Superior temporal gyrus (tissue), 1 donor: ENCODE measurements at regions not wholly inside any gene's neighbourhood (a gene's known extent, or its start where the extent isn't known, plus 50 kb on each side); places are given as distances from the start of the nearest gene placed in this dataset.

Experiments used
- DNase-seq: peaks from one replicate; pipeline ENCODE4 v3.0.0-alpha.2; 2016; ENCODE audit errors: extremely low spot score

DNA sequence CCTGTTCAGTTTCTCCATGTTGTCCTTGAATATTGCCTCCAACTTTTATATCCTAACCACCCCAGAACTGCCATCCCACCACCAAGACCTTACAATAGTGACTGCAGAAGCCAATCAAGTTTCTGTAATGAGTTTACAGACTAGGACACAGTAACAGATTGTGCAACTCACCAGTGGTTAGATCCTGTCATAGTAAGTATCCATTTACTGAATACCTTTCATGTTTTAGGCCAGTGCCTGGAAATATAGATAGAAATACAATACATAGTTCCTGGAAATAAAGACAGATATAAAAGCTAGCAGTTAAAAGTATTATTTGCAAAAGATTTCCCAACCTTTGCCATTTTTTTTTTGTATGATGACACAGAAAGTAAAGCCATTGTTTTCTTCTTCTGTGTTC lies 471.8 kb upstream of the BTBD3 start:
- DNase-seq: no peak

DNA sequence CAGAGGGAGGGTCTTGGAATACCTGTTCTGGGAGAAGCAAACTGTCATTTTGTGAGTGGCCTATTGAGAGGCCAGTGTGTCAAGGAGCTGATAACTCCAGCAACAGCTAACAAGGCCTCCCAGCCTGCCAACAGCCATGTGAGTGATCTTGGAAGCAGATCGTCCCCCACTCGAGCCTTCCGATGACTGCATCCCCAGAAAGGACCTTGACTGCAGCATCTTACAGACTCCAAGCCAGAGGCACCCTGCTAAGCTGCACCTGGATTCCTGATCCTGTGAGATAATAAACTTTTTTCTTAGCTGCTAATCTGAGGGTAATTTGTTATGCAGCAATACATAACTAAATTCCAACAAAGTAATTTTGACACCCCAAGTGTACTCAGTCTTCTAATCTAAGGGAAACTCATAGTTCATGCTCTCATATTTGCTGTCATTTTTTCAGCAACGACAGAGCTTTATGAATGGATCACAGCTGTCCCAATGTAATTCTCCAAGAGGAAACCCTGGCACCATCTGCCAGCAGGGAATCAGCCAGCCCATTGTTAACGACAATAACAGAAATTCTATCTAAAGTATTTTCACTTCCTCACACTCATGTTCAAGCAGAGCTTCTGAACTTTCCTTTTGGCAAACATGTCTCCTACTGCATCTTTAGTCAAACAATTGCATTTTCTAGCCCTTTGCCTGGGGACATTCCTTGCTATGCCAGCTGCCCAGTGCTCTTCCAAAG lies 470.2 kb upstream of the BTBD3 start:
- no peak for DNase-seq

DNA sequence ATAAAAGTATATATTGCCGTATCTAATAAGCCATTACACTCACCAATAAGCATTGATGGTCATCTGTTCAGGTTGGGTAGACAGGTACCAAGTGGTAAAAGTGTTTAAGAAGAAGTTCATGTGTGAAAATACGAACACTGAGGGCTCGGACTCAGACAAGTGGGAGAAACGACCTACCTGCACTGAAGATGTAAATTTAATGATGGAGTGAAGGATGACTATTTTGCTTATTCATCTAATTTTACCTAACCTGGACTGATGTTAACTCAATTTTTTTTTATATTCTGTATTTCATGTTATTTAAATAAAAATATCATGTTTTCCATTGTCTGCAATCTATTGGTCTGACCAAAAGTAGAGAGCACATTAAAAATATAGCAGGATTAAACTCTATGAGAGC lies 469.1 kb upstream of the BTBD3 start:
- DNase-seq: no peak

DNA sequence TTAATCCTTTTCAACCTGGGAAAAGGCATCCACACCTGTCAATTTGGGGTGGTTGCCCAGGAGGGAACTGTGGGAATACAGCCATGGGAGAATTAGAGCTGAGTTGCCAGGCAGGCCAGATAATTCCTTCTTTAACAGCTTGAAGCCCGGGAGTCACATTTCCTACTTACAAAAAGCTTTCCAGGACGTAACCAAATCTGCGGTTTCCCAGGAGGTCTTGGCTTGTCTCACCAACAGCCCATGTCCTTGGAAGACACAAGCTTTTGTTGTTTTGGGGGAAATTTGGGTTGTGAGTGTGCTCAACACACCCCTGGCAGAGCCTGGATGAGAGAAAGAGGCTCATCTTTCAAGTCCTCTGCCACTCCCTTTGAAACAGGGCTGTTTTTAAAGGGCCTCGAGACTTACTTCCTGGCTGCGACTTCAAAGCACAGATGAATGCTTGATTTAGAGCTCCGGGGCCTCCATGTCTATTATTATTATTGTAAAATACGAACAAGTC lies 465.9 kb upstream of the BTBD3 start:
- no peak for DNase-seq

DNA sequence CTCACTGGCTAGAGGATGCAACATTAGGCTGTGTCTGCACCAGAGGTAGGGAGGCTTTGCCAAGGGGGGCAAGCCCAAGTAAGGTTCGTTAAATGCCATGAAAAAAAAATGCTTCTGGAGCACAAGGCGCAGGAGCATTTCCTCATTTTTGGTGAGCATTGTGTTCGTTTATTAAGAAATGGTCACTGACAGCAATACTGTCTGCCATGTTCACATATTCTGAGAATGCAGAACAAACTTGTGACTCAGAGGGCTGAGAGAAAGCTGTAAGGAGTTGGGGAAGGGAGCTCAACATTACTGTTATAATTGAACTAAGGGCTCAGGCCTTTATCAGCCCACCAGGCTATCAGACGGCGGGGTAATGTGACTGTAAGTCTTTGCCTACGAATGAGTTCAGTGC lies 465.4 kb upstream of the BTBD3 start:
- no peak for DNase-seq

DNA sequence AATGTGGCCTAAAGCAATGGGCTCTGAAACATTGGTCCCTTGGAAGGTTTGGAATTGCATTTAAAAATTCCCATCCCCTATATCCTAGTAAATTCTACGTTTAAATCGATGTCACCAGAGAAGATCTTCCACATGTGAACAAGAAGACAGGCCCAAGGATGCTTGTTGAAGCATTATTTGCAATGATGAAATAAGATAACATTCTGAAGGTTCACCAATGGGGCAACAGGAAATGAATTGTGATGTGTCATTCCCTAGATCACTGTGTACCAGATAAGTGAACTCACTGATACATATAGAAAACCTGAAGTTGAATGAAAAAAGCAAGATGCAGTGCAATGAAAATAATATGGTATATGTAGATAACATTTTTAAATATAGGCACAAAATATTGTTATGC lies 464.3 kb upstream of the BTBD3 start:
- DNase-seq: no peak

DNA sequence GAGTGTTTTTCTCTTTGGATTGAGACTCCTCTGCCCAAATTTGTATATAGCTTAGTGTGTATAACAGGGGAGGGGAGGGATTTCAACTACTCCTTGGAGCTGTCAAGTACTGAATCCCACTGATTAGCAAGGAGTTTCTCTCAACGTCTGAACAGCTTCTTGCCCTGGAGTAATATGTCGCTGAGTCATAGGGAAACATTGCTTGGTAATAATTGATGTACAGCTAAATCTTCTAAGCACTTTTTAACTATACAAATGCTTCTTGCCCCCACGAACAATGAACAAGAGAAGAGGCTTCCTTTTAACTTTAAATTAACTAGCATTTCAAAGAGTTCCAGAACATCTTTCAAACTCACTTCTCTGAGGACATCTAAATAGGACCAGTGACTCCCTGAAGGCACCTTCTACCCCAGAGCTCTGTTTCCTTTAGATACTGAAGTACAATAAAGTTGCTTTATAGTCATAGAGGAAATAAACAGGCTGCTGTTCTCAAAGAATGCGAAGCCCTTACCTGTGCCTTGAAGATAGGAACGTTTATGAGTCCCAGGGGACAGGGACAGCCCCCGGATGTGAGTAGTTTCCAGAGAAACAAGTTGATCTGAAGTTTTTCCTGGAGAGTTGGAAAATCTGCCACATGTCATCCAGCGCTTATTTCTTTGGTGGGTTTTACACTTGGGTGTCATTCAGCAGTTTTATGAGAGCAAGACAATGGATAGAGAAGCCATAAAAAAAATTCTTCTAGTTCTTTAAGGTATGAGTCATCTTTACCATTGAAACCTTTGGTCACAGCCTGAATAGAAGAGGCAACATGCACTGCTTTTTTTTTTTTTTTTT lies 462.5 kb upstream of the BTBD3 start:
- DNase-seq: no peak

DNA sequence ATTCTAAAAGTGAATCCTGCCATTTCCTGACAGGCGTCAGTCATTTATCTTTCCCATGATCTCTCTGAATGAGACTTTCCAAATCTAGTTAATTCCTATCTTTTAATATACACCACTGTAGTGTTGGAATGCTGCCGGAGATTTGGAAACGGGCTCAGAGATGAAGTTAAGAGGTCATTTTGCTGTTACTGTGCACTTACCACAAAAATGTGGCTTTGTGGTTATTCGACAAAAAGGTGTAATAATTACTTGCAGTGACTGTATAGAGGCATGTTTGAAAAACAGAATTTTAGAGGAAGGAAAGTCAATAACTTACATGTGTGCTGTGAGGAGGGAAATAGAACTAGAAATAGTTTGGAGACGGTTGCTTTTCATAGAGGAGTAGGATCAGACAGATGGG lies 460.2 kb upstream of the BTBD3 start:
- no peak for DNase-seq

DNA sequence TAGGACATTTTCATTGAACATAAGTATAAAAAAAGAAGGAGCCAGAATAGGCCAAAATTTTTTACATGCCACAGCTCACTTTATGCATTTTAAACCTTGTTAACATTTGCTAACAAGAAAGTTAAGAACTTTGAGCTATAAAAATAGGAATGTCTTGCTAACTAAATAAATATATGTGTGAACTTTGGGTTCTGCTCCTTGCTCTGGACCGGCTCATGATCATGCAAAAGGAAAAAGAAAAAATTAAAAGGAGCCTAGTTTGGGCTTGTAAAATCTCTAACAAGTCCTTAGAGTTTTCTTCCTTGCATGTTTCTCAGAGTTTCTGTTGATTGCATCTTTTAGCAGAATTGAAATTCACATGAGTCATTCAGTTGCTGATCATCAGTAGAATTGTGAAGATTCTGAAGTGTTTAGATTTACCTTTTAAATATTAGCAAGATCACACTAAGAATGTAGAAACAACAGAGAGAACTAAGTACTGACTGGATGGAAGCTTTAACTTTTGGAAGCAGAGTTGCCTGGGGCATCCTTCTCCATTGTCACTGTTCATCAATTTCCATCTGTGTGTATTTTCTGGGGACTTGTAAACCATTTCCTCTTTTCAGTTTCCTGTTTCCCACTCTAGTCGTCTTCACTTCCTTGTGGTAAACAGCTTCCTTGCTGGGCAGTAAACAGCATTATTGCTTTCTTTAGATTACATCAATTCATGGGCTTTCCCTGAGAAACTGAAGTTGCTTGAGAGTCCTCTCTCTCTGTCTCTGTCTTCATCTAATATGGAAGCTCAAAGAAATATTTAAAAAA lies 458.4 kb upstream of the BTBD3 start:
- no peak for DNase-seq

DNA sequence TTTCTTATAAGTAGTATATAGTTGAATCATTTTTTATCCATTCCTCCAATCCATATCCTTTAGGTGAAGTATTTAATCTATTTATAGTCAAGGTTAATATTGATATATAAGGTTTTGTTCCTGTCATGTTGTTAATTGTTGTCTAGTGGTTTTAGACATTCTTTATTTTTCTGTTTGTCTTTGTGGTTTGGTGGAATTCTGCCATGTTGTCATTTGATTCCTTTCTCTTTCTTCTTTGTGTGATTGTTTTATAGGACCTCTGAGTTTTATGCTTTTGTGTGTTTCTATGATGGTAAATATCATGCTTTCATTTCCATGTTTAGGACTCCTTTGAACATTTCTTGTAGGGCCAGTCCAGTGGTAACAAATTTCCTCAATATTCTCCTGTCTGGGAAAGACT lies 450.3 kb upstream of the BTBD3 start:
- no peak for DNase-seq

DNA sequence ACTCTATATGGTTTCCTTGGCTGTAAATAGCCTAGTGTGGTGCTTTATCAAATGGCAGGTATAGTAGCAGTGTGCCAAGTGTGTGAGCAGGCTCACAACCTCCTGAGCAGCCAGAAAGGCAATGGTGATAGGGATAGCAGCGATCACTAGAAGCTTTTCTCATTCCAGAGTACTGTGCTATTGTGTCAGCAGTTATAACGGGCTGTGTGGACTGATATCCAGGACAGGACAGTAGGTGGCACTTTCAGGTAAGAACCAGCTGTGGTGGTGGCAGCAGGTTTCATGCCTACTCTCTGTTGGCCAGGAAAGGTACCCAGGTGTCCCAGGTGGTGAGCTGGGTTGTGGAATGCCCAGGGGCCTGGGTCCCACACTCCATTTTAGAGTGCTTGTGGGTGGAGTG lies 448.8 kb upstream of the BTBD3 start:
- no peak for DNase-seq

DNA sequence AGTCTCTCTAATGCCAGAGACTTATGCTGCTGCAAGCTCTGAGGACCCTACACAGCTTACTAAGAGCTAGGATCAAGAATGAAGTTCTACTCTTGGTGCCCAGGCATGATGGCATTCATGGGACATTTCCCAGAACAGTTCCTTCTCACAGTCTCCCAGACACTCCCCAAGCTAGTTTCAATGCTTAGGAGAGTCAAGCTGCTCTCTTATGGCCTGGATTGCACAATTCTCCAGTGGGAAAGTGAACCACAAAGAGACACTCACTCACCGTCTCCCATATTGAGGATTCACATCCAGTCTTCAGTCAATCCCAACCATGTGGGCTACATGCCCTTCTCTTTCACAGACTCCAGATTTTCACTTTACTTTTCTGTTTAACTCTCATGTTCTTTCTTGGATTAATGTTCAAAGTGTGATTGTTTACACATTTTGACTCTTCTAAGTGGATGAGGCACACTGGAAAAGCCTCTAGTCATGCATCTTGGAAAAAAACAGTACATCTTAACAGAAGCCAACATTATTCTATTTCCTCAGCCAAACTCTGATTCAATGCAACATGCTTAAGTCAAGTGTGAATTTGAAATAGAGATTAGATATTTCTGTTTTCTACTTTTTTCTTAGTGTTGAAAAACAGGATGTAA lies 447.8 kb upstream of the BTBD3 start:
- no peak for DNase-seq

DNA sequence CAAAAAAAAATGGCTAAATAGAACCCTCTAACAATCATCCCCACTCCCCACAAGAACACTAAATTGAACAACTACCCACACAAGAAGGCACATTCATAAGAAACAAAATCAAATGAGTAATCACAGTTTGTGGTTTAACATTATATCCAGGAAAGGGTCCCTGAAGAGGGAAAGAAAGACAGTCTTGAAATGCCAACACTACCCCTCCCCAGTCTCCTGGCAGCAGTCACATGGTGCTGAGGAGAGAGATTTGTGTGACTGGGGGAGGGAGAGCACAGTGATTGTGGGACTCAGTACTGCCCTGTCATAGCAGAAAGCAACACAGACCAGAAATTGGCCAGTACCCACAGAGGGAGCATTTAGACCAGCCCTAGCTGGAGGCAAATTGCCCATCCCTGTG lies 443.7 kb upstream of the BTBD3 start:
- no peak for DNase-seq

DNA sequence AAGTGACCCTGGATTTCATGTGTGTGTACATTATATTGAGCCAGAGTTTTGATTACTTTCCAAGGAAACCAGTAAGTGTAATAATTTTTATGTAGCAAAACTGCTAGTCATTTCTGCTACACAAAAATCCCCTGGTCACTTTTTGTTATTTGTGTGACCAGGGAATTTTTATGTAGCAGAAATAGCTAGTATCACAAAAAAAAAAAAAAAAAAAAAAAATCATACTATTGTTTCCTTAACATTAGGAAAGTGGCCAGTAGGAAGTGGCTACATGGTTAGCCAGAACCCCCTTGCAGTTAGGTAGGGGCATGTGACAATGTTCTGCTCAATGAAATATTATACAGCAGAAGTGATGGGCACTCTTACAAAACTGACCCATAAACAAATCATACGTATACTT lies 434.0 kb upstream of the BTBD3 start:
- DNase-seq: no peak

DNA sequence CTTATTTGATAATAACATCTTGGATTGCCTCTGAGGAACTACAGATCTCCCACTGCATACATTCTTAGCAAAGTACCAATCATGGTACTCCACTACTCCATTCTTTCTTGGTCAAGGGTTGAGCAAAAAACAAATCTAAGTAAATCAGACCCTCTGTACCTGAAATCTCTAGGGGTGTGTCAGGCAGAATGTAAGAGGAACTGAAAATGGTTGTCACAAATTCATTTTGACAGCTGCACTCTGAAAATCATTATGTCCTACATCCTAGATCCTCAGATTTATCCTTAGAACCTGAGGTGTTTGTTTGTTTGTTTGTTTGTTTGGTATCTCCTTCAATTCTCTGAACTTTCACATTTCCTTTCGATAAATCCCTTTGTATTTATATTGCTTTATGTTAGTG lies 433.2 kb upstream of the BTBD3 start:
- DNase-seq: no peak

DNA sequence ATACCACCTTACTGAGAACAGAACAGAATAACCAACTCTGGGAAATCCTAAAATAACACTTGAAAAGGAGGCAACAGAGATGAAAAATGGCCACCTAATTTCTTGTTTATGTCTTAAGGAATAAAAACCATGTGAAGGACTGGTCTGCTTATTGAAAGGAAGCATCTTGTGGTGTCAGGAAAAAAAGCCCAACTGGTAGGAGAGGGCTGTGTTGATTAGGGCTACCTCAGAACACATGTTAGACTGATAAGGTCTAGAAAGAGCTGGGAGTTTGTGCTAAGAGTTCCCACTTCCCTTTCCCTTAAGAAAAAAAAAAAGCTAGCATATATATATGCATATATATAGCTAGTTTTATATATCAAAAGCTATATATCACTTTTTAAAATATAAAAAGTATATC lies 425.3 kb upstream of the BTBD3 start:
- DNase-seq: no peak

DNA sequence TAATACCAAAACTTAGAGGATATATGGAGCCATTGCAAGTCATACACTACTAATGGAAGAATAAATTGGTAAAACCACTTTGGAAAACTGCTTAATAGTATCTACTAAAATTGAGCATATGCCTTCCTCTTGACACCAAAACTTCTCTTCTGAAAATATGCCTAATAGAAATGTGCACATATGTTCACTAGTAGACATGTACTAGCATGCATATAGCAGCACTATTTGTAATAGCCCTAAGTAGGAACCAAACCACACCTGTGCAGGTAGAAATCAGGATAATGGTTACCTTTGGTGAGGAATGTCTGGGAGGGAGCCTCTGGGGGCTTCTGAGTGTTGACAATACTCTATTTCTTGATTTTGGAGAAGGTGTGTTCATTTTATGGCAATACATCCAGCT lies 424.8 kb upstream of the BTBD3 start:
- DNase-seq: no peak

DNA sequence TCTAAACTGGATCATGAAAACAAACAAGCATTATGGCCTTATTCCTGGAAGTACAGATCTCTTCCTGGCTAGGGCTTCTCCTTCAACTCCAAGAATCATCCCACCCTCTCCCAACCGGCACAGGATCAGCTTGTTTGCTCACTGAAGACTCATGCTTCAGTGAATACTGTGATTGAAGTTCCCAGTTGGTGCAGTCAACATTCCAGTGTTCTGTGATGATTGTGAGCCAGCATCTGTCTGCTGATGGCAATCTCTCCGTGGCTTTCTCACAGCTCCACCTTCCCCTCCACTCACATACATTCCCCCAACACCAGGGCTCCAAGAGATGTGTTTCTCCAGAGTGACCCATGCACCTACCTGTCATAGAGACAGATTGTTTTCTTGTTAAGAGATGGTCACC lies 421.3 kb upstream of the BTBD3 start:
- no peak for DNase-seq

DNA sequence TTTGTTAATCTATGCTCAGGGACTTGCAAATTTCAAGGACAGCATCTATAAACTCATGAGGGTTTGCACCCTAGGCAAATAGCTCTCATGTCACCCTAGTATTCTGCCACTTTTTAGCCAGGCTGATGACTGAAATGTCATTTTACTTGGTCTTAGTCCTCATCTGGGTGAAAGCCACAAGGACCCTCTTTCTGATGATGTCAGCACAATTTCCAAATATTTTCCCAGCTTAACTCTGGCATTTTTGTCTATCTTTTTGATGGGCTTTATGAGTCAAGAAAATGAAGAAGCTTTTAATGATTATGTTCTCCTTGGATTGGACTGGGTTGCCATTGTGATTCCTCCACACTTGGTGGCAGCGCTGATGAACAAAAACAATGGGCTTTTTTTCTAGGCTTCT lies 420.1 kb upstream of the BTBD3 start:
- DNase-seq: peak; percentile 25

DNA sequence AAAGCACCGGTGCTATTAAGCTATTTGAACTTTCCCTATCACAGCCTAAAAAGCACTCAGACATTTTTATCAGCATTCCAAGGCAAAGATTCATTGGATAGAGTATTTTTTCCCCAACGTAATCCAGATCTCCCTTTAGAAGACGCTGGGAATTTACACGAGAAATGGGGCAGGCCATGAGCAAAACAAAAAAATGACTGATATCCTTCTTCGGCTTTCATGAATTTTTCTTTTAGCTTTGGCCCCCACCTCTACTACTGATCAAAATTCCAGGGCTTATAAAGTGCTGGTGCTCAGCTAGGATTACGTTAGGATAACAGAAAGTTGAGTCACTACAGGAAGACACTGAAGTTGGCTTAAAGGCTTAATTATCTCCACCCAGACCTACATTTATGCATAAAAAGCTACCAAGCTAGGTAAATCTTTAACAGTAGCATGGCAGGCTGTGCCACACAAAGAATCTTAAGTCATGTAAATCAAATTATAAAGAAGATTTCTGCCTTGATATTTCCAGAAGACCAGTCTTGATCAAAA lies 418.5 kb upstream of the BTBD3 start:
- no peak for DNase-seq

DNA sequence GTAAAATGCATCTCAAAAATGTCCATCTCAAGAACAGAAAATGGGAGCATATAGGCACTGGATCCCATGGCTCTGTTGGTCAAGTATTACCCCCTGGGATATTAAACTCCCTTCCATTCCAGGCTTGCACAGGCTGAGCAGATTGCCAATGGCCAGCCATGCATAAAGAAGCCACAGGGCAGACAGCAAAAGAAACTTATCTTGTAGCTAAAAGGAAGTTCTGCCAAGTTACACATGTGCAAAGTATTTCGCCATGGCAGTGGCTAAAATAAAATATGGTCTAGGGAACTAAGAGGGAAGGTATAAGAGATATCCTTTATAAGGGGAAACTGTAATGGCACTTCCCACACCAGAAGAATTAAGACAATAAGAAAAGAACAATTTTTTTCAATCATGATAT lies 415.6 kb upstream of the BTBD3 start:
- no peak for DNase-seq

DNA sequence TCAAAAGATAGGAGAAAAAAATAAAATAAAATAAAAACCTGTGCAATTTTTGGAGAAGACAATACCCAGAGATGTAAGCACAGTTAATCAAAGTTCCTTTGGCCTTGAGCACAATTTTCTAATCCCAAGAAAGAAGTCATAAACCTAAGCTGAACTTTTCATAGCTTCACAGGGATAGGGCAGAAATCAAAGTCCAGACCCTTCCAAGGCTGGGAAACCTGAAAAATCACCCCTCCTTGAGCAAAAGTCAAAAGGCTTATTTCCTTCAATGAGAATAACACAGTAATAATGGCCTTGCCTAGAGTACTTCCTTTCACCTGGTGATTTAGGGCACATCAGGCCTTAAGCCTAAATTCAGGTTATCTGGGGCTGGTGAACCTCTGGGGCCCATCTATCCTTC lies 415.0 kb upstream of the BTBD3 start:
- no peak for DNase-seq
